Stimulated activated CD8-positive, alpha-beta memory T cell treated with anti-CD3 and anti-CD28 coated beads, Interleukin-7, amount 100 ng/mL, for 4 hours (primary cell): ENCODE measurements at regions not wholly inside any gene's neighbourhood (a gene's known extent, or its start where the extent isn't known, plus 50 kb on each side); places are given as distances from the start of the nearest gene placed in this dataset.
"Not testable (repeated sequence)": the region's sequence is repeated elsewhere in the genome, so short reads cannot be mapped to it uniquely, and the experiment has no call there.

Source experiments
- DNase-seq, 2 donors: peaks; one replicate each; pipeline ENCODE4 v3.0.0-alpha.2; 2020; ENCODE audit warnings: low read depth in 2 of 2

- no peak for DNase-seq
Observed at GRCh38 chr5:71821029-71821428, 102.0 kb downstream of the CARTPT start.

- DNase-seq, result not testable (repeated sequence)
Observed at GRCh38 chr5:71822065-71822464, 103.0 kb downstream of the CARTPT start.

DNA sequence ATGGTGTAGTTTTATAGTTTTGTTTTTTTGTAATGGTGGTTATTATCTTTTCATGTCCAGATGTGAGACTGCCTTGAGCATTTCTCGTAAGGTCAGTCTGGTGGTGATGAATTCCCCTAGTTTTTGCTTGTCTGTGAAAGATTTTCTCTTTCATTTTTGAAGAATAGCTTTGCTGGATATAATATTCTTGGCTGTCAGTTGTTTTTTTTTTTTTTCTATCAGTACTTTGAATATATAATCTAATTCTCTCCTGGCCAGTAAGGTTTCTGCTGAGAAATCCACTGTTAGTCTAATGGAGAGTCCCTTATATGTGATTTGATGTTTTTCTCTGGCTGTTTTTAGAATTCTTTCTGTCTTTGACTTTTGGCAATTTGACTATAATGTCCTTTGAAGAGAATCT, 106.9 kb downstream of the CARTPT start:
- no peak for DNase-seq

DNA sequence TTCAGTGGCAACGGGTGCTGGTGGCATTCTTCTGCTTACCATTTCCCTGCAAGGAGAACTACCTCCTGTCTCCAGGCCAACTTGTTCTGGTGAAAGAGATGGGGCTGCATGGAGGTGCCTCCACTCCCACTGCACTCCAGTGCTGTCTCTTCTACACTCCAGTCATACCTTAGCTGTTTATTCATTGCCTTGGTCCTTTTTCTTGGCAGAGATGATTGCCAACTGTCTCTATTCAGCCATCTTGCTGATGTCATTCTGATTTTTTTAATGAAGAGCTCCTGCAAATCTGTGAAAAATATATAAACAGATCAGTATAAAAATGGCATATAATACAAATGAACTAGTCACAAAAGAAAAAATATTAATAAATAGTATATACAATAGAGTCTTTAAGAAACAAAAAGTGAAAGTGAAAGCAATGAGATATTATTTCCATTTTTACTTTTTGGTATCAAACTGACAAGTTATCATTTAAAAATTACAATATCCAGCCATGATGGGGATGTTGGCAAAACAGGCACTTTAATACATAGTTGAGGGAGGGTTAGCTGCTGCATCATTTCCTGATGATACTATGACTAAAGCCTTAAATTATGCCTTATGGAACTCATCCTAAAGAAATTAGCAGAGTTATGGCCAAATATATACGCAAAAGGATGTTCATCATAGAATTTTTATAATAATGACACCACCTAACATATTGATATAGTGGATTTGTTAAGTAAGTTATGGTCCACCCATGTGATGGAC, 109.4 kb downstream of the CARTPT start:
- DNase-seq, result no peak

DNA sequence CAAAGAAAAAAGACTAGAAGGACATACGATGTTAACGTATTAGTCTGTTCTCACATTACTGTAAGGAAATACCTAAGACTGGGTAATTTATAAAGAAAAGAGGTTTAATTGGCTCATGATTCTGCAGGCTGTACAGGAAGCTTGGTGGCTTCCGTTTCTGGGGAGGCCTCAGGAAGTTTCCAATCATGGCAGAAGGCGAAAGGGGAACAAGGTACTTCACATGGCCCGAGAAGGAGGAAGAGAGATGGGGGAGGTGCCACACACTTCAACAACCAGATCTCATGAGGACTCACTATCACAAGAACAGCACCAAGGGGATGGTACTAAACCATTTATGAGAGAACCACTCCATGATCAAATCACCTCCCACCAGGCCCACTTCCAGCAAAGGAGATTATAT, 110.1 kb downstream of the CARTPT start:
- DNase-seq, result no peak

DNA sequence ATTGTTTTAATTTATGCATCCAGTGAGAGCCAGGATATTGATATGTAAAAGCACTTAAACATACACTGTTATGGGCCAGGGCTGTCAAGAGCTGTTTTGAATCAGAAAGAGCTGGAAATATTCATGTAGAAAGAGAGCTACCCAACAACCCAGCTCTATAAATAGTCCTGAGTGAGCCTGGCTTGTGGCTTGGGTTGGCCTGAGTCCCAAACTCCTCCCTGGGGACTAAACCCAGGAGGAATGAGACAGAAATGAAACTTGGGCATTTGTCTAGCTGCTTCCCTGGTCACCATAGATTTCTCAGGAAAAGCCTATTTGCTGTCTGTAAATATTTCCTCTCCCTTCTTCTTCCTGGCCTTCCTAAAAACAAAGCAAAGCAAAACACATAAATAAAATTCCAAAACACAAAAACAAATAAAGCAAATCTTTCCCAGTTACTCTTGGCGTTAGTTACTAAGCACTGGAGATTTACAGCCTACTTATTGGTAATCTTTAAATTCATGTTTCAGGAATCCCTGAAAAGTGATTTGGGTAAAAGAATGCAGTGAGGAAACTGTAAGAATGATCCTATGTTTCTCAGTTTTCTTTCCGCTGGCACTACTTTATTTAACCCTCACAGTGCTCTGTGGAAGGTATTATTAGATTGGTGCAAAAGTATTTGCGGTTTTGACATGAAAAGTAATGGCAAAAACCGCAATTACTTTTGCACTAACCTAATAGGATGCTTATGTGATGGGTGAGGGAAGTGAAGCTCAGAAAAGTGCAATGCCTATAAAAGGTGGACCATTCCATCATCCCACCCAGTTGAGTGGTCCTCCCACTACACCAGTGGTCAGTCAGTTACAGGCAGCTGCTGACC, 111.8 kb downstream of the CARTPT start:
- no peak for DNase-seq

DNA sequence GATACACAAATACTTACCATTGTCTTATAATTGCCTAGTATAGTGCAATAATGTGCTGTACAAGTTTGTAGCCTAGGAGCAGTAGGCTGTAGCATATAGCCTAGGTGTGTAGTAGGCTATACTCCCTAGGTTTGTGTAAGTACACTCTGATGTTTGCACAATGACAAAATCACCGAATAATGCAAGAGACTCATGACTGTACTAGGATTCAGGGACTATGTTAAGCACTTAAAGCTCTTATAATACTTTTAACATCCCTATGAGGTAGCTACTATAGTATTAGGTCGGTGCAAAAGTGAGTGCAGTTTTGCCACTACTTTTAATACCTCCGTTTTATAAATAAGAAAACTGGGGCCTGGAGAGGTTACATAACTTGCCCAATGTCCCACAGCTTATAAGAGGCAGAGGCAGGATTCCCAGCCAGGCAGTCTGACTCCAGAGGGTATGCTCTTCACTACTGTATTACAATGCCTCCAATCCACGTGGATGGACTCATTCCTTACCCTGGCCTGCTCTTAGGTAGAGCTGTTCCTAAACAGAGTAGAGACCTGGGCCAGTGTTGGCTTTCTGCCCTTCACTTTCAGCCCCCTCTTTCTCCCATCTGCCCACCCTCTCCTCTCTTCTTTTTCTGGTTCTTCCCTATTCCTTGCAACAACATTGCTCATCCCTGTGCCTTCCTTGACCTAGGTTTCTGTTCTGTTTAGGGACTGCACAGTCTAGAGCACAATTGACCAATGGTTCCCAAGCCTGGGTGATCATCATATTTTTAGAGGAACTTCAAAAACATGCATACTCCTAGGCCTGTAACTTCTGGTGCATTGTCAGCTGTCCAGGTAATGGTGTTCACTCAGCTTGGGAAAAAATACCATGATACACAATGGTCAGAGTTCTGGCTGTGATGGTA, 114.0 kb downstream of the CARTPT start:
- no peak for DNase-seq

DNA sequence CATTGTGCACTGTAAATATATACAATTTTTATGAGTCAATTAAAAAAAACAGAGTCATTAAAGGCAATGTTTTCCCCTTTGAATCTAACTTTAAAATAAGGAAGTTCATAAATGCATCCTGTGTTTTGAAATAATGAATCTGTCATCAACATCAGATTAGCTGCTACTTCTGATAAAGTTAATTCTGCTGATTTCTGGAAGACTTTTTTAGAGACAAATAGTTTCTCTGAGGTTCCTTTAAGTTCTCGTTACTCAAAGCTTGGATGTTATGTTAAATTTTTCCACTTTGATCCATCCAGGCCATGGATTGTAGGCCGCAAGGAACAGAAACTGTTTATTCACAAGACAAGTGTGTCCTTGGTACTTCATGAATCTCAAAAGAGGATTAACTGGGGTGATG, 115.5 kb downstream of the CARTPT start:
- no peak for DNase-seq

GRCh38 chr5:71836084-71836483, 117.0 kb downstream of the CARTPT start:
- DNase-seq, result no peak

GRCh38 chr5:71836559-71837112, 117.6 kb downstream of the CARTPT start:
- DNase-seq, result no peak

DNA sequence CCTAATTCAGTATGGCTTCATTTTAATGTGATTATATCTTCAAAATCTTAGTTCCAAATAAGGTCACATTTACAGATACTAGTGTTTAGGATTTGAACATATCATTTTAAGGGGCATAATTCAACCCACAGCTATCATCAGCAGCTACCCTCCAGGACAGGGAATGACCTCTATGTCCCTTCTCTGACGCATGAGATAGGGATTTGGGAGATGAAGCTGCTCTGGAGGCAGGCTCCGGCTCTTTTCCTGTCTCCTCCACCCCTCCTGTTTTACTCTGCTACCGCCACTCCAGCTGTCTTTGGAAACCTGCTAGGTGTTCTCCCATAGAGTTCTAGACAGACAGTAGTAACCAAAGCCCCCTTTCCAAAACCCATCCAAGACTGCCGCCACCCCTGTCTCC, 119.2 kb downstream of the CARTPT start:
- DNase-seq, result no peak

DNA sequence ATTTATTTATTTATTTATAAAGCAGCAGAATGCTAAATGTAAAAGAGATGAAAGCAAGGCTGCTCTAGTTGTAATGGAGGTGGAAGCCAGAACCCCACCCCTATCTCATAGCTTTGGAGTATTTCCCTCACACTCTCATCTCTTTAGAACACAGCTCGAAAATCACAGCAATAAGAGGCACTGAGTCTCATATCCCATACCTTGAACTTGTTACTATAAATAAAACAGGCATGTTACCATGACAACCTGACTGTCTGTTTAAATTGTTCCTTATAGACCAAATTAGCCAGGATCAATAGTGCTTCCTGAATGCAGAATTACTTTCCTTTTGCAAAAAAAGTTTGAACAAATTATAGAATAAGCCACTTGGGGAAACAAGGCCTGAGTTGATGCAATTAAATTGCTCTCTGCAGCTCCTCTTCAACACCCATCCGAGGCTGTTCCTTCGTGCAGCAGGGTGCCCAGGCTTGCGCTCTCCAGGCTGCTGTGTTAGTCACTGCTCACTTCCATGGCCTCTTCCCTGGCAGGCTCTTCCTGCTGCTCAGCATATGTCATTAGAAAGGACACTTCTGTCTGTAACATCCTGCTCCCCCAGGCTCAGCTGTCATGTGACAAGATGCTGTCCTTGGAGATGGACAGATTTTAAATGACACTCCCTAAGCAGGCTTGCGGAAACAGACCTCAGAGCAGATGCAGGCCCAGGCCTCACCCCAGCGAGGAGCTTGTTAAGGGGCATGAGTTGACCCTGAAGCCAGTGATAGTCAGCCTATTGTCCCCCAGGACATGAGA, 120.2 kb downstream of the CARTPT start:
- DNase-seq, result no peak

- DNase-seq, result no peak
Observed at GRCh38 chr5:71841107-71841506, 122.0 kb downstream of the CARTPT start.

DNA sequence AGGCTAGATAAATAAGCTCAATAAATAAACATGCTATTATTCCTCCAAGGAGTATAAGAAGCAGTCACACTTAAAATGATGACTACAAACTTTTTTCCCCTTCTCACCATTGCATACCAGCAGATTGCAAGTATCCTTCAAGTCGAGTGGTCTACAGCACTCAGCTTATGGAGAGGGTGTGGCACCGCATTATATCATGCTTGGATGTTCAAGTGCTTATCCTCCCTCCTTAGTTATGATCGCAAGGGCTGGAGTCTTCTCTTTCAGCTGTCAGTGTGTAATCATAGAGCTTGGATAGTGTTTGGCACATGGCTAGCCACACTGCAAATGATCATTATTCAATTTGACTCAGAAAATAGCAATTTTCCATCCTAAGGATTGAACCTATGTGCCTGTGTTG, 124.0 kb downstream of the CARTPT start:
- DNase-seq, result no peak

GRCh38 chr5:71844862-71845261, 125.8 kb downstream of the CARTPT start:
- no peak for DNase-seq

DNA sequence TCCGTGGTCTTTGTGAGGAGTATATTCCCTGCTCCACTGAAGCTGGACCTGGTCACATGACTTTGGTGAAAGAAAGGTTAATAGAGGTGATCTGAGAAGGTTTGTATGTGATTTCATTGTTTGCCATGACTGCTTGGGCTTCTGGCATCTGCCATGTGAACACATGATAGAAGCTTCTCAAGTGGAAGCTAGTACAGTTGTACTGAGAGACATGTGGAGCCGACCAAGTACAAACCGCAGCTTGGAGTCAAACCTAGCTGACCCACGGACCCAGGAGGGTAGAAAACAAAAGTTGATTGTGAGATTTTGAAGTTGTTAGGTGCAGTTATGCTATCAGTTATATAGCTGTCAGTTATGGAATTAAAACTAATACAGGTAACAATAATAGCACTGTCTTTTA, 140.4 kb downstream of the CARTPT start:
- DNase-seq, result no peak

GRCh38 chr5:71860048-71860447, 141.0 kb downstream of the CARTPT start:
- no peak for DNase-seq

GRCh38 chr5:71861682-71862081, 142.6 kb downstream of the CARTPT start:
- no peak for DNase-seq

- DNase-seq, result no peak
Observed at GRCh38 chr5:71862087-71862486, 143.0 kb downstream of the CARTPT start.

- DNase-seq, result no peak
Observed at GRCh38 chr5:71862507-71863060, 143.5 kb downstream of the CARTPT start.
